ENCODE measurements at regions not wholly inside any gene's neighbourhood (a gene's known extent, or its start where the extent isn't known, plus 50 kb on each side); places are given as distances from the start of the nearest gene placed in this dataset.

DNA sequence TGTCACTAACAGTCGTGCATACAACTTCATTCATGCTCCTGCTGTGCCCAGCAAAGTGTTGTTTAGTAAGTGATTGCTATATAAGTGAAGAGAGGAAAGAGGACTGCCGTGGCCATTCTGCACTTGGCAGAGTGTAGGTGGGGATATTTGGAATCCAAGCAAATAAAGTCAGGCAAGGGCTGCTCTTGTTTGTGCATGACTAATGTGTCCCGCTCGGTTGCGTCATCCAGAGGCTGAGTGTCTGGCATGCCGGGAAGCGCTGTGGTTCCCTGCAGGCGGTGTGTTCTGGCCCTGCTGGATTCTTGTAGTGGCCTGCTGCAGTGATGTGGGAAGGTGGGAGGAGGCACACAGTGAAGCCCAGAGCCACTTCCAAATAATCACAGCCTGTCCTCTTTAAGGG is 136.9 kb upstream of the ANKH start (continued):
- TF ChIP-seq, protein P1, sequence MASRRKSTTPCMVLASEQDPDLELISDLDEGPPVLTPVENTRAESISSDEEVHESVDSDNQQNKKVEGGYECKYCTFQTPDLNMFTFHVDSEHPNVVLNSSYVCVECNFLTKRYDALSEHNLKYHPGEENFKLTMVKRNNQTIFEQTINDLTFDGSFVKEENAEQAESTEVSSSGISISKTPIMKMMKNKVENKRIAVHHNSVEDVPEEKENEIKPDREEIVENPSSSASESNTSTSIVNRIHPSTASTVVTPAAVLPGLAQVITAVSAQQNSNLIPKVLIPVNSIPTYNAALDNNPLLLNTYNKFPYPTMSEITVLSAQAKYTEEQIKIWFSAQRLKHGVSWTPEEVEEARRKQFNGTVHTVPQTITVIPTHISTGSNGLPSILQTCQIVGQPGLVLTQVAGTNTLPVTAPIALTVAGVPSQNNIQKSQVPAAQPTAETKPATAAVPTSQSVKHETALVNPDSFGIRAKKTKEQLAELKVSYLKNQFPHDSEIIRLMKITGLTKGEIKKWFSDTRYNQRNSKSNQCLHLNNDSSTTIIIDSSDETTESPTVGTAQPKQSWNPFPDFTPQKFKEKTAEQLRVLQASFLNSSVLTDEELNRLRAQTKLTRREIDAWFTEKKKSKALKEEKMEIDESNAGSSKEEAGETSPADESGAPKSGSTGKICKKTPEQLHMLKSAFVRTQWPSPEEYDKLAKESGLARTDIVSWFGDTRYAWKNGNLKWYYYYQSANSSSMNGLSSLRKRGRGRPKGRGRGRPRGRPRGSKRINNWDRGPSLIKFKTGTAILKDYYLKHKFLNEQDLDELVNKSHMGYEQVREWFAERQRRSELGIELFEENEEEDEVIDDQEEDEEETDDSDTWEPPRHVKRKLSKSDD (conservative IDR thresholded peaks at IDR 0.05; ENCODE audit: low read length), result no peak

GRCh38 chr5:15007646-15008045 is 136.1 kb upstream of the ANKH start:
- DNase-seq (ENCODE audit: extremely low read depth in 1 of 4, low spot score in 3 of 4), result no peak
- no peaks in the 10 kb centered on the region for H3K9me1 ChIP-seq (ENCODE audit: control insufficient read depth, insufficient read depth, low read length)
- CTCF ChIA-PET (ENCODE audit: low intra/inter-chr PET ratio), result no interaction called here
- no peak overlapping the region for H3K9ac ChIP-seq (ENCODE audit: insufficient read depth in 1 of 2, low read depth in 2 of 2, low read length in 2 of 2)
- no peaks in the 10 kb centered on the region for H3K9me3 ChIP-seq (replicated peaks; ENCODE audit: control insufficient read depth, insufficient read depth, low read depth, low read length)
- in situ Hi-C loops (cut with MboI), result loop anchor here (10.0 to 25.0 kb wide), 2 partner anchors 643 to 1020 kb away; no protein-coding TSS in a partner anchor
- no peaks in the 10 kb centered on the region for H4K20me1 ChIP-seq (replicated peaks; ENCODE audit: control insufficient read depth, insufficient read depth, low read length)
- POLR2A ChIA-PET, result no interaction called here
- no peak overlapping the region for H3K4me3 ChIP-seq
- BruUV-seq (replicated peaks), result no TSS peak
- FAIRE-seq, result no peak
- intact Hi-C loops (cut with micrococcal nuclease), result loop anchor here (10.0 kb wide), 1 partner anchor 133 kb away; the partner anchor contains the start of gene ANKH
- H3K4me2 ChIP-seq (ENCODE audit: insufficient read depth, low read length), result no peak overlapping the region
- H3K27me3 ChIP-seq (ENCODE audit: control insufficient read depth in 2 of 2, insufficient read depth in 2 of 2, low read length in 2 of 2), result peaks cover 0 to 7% of the 10 kb centered on the region in 2 experiments; a peak in 1 of 5 replicates
- no peaks in the 10 kb centered on the region for H3K79me2 ChIP-seq (ENCODE audit: control insufficient read depth, insufficient read depth, low read length)
- H3K4me1 ChIP-seq (replicated peaks in 1 of 2; ENCODE audit: control insufficient read depth in 2 of 2, insufficient read depth in 2 of 2, low read length in 2 of 2), result no peaks in the 10 kb centered on the region; a peak in 1 of 5 replicates
- H2AFZ ChIP-seq (ENCODE audit: low read depth, low read length), result no peak overlapping the region
- 1% methylated on average over 4 of the region's 4 CpGs for WGBS (ENCODE audit: insufficient coverage, low coverage, missing lambda C conversion rate)
- no peak overlapping the region for H3K27ac ChIP-seq (ENCODE audit: extremely low read depth, low read depth, low read length)
- H3K36me3 ChIP-seq (ENCODE audit: control insufficient read depth, insufficient read depth, low read length), result no peaks in the 10 kb centered on the region
- ATAC-seq, result no peak
- no peak for TF ChIP-seq TSHZ1 (CRISPR knock-in tag; IDR thresholded peaks at IDR 0.05)
- no peak for TF ChIP-seq NR2C2 (CRISPR knock-in tag; IDR thresholded peaks at IDR 0.05)
- no peak for TF ChIP-seq NR2C2 (tag; IDR thresholded peaks at IDR 0.05)
- TF ChIP-seq PTTG1 (tag; IDR thresholded peaks at IDR 0.05; ENCODE audit: low read depth), result no peak
- no peak for TF ChIP-seq ZNF561 (CRISPR knock-in tag; conservative IDR thresholded peaks at IDR 0.05)
- TF ChIP-seq ATF1 (CRISPR knock-in tag; IDR thresholded peaks at IDR 0.05), result no peak
- TF ChIP-seq ATF1 (tag; IDR thresholded peaks at IDR 0.05), result no peak
- TF ChIP-seq ZNF24 (IDR thresholded peaks at IDR 0.05), result no peak

Data from K562 (cell line).